Adrenal gland (tissue), 5 donors: ENCODE measurements at regions not wholly inside any gene's neighbourhood (a gene's known extent, or its start where the extent isn't known, plus 50 kb on each side); places are given as distances from the start of the nearest gene placed in this dataset.

Experiments used
- POLR2A ChIP-seq, 2 donors: fragments of 450-650 bp; IDR thresholded peaks; one replicate each; pipeline ENCODE4 v1.6.1; 2017; ENCODE audit warnings: antibody characterized with exemption in 2 of 2, mild to moderate bottlenecking in 2 of 2, moderate library complexity in 1 of 2
- TF ChIP-seq, protein P1 (sequence below), 6 experiments: fragments of 450-650 bp in 4 of 6; fragments of 200-600 bp in 2 of 6; sonication (generic) in 1 of 6; IDR thresholded peaks; 1 replicate in 5 of 6; 2 replicates in 1 of 6; pipeline versions ENCODE4 v1.5.1 to v1.8.0; 2016 to 2021; ENCODE audit warnings: antibody characterized with exemption in 6 of 6, mild to moderate bottlenecking in 2 of 6, moderate library complexity in 1 of 6
- donor health status: DM: no; HTN: no; CAD: no.

DNA sequence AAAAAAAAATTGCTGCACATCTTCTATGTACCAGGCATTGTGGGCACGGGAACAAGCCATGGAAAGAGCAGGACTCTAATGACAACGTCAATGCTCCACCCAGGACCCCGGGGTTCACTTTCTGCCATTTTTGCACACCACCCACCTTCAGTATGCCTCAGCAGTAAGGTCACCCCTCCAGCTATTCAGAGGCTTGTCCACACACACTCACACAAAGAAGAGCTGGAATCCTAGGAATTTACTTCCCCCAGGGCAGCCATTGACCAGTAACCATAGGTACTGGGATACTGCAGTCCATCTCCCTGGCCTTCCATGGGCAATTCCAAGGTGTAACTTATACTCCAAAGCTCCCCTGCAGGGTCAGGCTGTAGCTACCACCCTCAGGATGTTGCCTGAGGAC, 170.8 kb downstream of the SUCLG1 start:
- TF ChIP-seq POLR2A (IDR thresholded peaks at IDR 0.05) = no peak
- TF ChIP-seq, protein P1, sequence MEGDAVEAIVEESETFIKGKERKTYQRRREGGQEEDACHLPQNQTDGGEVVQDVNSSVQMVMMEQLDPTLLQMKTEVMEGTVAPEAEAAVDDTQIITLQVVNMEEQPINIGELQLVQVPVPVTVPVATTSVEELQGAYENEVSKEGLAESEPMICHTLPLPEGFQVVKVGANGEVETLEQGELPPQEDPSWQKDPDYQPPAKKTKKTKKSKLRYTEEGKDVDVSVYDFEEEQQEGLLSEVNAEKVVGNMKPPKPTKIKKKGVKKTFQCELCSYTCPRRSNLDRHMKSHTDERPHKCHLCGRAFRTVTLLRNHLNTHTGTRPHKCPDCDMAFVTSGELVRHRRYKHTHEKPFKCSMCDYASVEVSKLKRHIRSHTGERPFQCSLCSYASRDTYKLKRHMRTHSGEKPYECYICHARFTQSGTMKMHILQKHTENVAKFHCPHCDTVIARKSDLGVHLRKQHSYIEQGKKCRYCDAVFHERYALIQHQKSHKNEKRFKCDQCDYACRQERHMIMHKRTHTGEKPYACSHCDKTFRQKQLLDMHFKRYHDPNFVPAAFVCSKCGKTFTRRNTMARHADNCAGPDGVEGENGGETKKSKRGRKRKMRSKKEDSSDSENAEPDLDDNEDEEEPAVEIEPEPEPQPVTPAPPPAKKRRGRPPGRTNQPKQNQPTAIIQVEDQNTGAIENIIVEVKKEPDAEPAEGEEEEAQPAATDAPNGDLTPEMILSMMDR (IDR thresholded peaks at IDR 0.05) = no peak
